Endothelial cell of umbilical vein (primary cell): ENCODE measurements at regions not wholly inside any gene's neighbourhood (a gene's known extent, or its start where the extent isn't known, plus 50 kb on each side); places are given as distances from the start of the nearest gene placed in this dataset.

Experiments used
- BruUV-seq: library from RNA; stranded (reverse); fragments of 400-500 nt; replicated peaks from 2 replicates; lab custom pipeline; 2021; lab: Mats Ljungman, UMichigan
- CTCF ChIA-PET: fragments of 300-600, 350-600 bp; sonication (Branson Sonifier 250); formaldehyde crosslinking; loops from one replicate; lab custom pipeline; 2021; ENCODE audit warnings: antibody characterized with exemption, inconsistent platforms; lab: Charles Lee
- POLR2A ChIA-PET: fragments of 300-600, 350-600 bp; sonication (Branson Sonifier 250); formaldehyde crosslinking; loops from one replicate; lab custom pipeline; 2021; ENCODE audit warnings: antibody characterized with exemption, inconsistent platforms; lab: Charles Lee
- DNase-seq: peaks from one replicate; pipeline ENCODE4 v3.0.0-alpha.2; 2011; ENCODE audit warnings: low read depth, low spot score
- FAIRE-seq: peaks from 2 replicates; lab custom pipeline; 2011; peaks lifted over from hg19 to GRCh38; lab: Jason Lieb, UNC
- H2AFZ ChIP-seq: 2 replicates; pipeline ENCODE4 v1.6.0; 2012; ENCODE audit warnings: low read depth, low read length, control low read depth, inconsistent platforms
- H3K27ac ChIP-seq: 2 replicates; pipeline ENCODE4 v1.5.1; 2011; ENCODE audit warnings: low read depth, mild to moderate bottlenecking, control low read depth, low read length, moderate library complexity; ENCODE audit not compliant: insufficient read depth
- H3K27me3 ChIP-seq, 2 experiments: 2 replicates each; pipeline versions ENCODE4 v1.6.0 to v1.6.1; 2011; ENCODE audit warnings: low read length in 2 of 2, mixed read lengths in 1 of 2; ENCODE audit not compliant: control insufficient read depth in 2 of 2, insufficient read depth in 2 of 2
- H3K36me3 ChIP-seq, 2 experiments: 2 replicates in 1 of 2; 3 replicates in 1 of 2; pipeline ENCODE4 v1.5.1; 2011; ENCODE audit warnings: low read length in 2 of 2, mild to moderate bottlenecking in 1 of 2, moderate library complexity in 1 of 2; ENCODE audit not compliant: control insufficient read depth in 2 of 2, insufficient read depth in 2 of 2; ENCODE audit errors: extremely low read depth in 1 of 2
- H3K4me1 ChIP-seq: 3 replicates; pipeline ENCODE4 v1.5.1; 2011; ENCODE audit warnings: mild to moderate bottlenecking, low read length; ENCODE audit not compliant: control insufficient read depth, insufficient read depth; ENCODE audit errors: extremely low read depth
- H3K4me2 ChIP-seq: 2 replicates; pipeline ENCODE4 v1.6.1; 2011; ENCODE audit warnings: low read length, control low read depth, mixed read lengths; ENCODE audit not compliant: insufficient read depth
- H3K4me3 ChIP-seq, 3 experiments: fragments of 200-600 bp in 1 of 3; sonication (generic), shearing (Covaris generic) in 1 of 3; replicated peaks in 1 of 3; 2 replicates each; pipeline ENCODE4 v1.5.1; 2011 to 2016; ENCODE audit warnings: control low read depth in 3 of 3, low read length in 3 of 3, mild to moderate bottlenecking in 2 of 3, inconsistent platforms in 1 of 3, low read depth in 1 of 3, moderate library complexity in 1 of 3; ENCODE audit not compliant: insufficient read depth in 1 of 3
- H3K79me2 ChIP-seq: 2 replicates; pipeline ENCODE4 v1.6.0; 2012; ENCODE audit warnings: low read length, inconsistent platforms; ENCODE audit not compliant: control insufficient read depth, insufficient read depth
- H3K9ac ChIP-seq: replicated peaks from 2 replicates; pipeline ENCODE3; 2011; ENCODE audit warnings: low read length, control low read depth; ENCODE audit not compliant: insufficient read depth; ENCODE audit errors: extremely low read depth
- H3K9me1 ChIP-seq: replicated peaks from 3 replicates; pipeline ENCODE4 v1.6.0; 2011; ENCODE audit warnings: mild to moderate bottlenecking, low read length; ENCODE audit not compliant: control insufficient read depth, insufficient read depth; ENCODE audit errors: extremely low read depth
- H3K9me3 ChIP-seq: replicated peaks from 2 replicates; pipeline ENCODE4 v1.5.1; 2012; ENCODE audit warnings: low read length, inconsistent platforms; ENCODE audit not compliant: control insufficient read depth, insufficient read depth
- H4K20me1 ChIP-seq: replicated peaks from 2 replicates; pipeline ENCODE3; 2011; ENCODE audit warnings: mild to moderate bottlenecking, low read length; ENCODE audit not compliant: control insufficient read depth, insufficient read depth; ENCODE audit errors: extremely low read depth
- EZH2 ChIP-seq: IDR thresholded peaks from 2 replicates; pipeline ENCODE4 v1.6.1; 2012; ENCODE audit warnings: borderline replicate concordance, low read depth, mild to moderate bottlenecking, moderate library complexity, low read length, inconsistent platforms; ENCODE audit not compliant: severe bottlenecking
- FOS ChIP-seq: IDR thresholded peaks from 2 replicates; pipeline ENCODE4 v1.6.1; 2011; ENCODE audit warnings: mild to moderate bottlenecking, low read length, moderate library complexity, borderline replicate concordance; ENCODE audit not compliant: insufficient read depth
- GATA2 ChIP-seq: IDR thresholded peaks from 2 replicates; pipeline ENCODE4 v1.7.0; 2011; ENCODE audit warnings: low read depth, mild to moderate bottlenecking, moderate library complexity, mixed read lengths, low read length; ENCODE audit not compliant: insufficient read length, insufficient read depth
- JUN ChIP-seq: IDR thresholded peaks from 2 replicates; pipeline ENCODE4 v1.6.1; 2011; ENCODE audit warnings: borderline replicate concordance, low read depth; ENCODE audit not compliant: insufficient read length, insufficient read depth
- MYC ChIP-seq: IDR thresholded peaks from one replicate; pipeline ENCODE4 v1.6.1; 2011; ENCODE audit warnings: mild to moderate bottlenecking, low read depth, low read length
- POLR2A ChIP-seq: IDR thresholded peaks from 2 replicates; pipeline ENCODE4 v1.6.1; 2012; ENCODE audit warnings: low read depth, mild to moderate bottlenecking, control low read depth, low read length
- POLR2AphosphoS5 ChIP-seq: IDR thresholded peaks from 2 replicates; pipeline ENCODE4 v1.6.1; 2012; ENCODE audit warnings: low read depth, mild to moderate bottlenecking, control low read depth, low read length, moderate library complexity; ENCODE audit not compliant: insufficient read depth
- dilution Hi-C: fragments of 300-500 bp; cut with MboI; formaldehyde crosslinking; loops from one replicate; pipeline ENCODE4 v1.15.0; 2019; ENCODE audit warnings: low sequenced_read_pairs; ENCODE audit not compliant: extremely low pct_ligation_motif_present
- intact Hi-C: fragments of 100-400 bp; cut with micrococcal nuclease; formaldehyde crosslinking; loops from one replicate; pipeline ENCODE4 v1.10.0; 2022
- TF ChIP-seq, protein P1 (sequence below): IDR thresholded peaks from 2 replicates; pipeline ENCODE4 v1.6.1; 2011; ENCODE audit not compliant: insufficient read depth, insufficient read length
- TF ChIP-seq, protein P2 (sequence below), 2 donors: IDR thresholded peaks; 1 replicate in 1 of 2; 2 replicates in 1 of 2; pipeline ENCODE4 v1.5.1; 2011; ENCODE audit warnings: low read length in 2 of 2, mild to moderate bottlenecking in 2 of 2, moderate library complexity in 2 of 2, control low read depth in 1 of 2, inconsistent platforms in 1 of 2, low read depth in 1 of 2; ENCODE audit not compliant: insufficient read depth in 1 of 2; ENCODE audit errors: extremely low read depth in 1 of 2

DNA sequence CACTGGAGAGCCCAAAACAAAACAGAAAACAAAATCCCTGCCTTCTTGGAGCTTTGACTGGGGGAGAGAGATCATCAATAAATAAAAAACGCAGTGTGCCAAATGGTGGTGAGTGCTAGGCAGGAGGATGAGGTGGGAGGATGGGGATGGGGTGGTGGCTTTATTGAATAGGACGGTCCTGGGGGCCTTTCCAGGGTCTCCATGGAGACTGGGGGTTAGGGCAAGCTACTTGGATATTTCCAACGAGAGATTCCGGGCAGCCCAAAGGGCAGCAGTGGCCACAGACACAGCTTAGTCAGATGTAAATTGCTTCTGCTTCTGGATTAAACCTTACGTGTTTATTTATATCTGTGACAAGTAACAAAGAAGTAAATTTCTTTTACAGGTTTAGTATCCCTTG lies 700.1 kb downstream of the QKI start:
- FAIRE-seq (no peak), DNase-seq (no peak)
- H3K9ac ChIP-seq: no peak overlapping the region
- no peak overlapping the region for H2AFZ ChIP-seq
- no TSS peak for BruUV-seq
- H3K36me3 ChIP-seq: no peaks in the 10 kb centered on the region
- TF ChIP-seq, protein P1, sequence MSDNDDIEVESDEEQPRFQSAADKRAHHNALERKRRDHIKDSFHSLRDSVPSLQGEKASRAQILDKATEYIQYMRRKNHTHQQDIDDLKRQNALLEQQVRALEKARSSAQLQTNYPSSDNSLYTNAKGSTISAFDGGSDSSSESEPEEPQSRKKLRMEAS: no peak
- no peak for TF ChIP-seq MYC
- no peak for TF ChIP-seq GATA2
- TF ChIP-seq, protein P2, sequence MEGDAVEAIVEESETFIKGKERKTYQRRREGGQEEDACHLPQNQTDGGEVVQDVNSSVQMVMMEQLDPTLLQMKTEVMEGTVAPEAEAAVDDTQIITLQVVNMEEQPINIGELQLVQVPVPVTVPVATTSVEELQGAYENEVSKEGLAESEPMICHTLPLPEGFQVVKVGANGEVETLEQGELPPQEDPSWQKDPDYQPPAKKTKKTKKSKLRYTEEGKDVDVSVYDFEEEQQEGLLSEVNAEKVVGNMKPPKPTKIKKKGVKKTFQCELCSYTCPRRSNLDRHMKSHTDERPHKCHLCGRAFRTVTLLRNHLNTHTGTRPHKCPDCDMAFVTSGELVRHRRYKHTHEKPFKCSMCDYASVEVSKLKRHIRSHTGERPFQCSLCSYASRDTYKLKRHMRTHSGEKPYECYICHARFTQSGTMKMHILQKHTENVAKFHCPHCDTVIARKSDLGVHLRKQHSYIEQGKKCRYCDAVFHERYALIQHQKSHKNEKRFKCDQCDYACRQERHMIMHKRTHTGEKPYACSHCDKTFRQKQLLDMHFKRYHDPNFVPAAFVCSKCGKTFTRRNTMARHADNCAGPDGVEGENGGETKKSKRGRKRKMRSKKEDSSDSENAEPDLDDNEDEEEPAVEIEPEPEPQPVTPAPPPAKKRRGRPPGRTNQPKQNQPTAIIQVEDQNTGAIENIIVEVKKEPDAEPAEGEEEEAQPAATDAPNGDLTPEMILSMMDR (IDR thresholded peaks at IDR 0.05; ENCODE audit: extremely low read depth in 1 of 2, insufficient read depth in 1 of 2, low read depth in 1 of 2, low read length in 2 of 2): no peak
- no peak overlapping the region for H3K4me2 ChIP-seq
- H3K4me3 ChIP-seq: no peak overlapping the region
- H3K27me3 ChIP-seq: no peaks in the 10 kb centered on the region
- H3K27ac ChIP-seq: no peak overlapping the region
- no peaks in the 10 kb centered on the region for H3K9me3 ChIP-seq
- intact Hi-C loops: no loop called here
- H3K4me1 ChIP-seq: peaks cover under 1% of the 10 kb centered on the region
- H3K9me1 ChIP-seq: no peaks in the 10 kb centered on the region
- POLR2A ChIA-PET: no interaction called here
- dilution Hi-C loops: no loop called here
- no peaks in the 10 kb centered on the region for H3K79me2 ChIP-seq
- CTCF ChIA-PET: no interaction called here
- H4K20me1 ChIP-seq: no peaks in the 10 kb centered on the region

GRCh38 chr6:164114051-164114450 lies 699.5 kb downstream of the QKI start:
- DNase-seq (no peak), FAIRE-seq (no peak)
- Histone ChIP-seq H4K20me1 (no peaks in the 10 kb centered on the region), H3K9ac (no peak overlapping the region), H3K4me3 (no peak overlapping the region), H3K9me1 (no peaks in the 10 kb centered on the region), H3K4me2 (no peak overlapping the region), H3K79me2 (no peaks in the 10 kb centered on the region), H3K27ac (no peak overlapping the region), H3K36me3 (no peaks in the 10 kb centered on the region), H3K27me3 (no peaks in the 10 kb centered on the region), H2AFZ (no peak overlapping the region), H3K4me1 (peaks cover 6% of the 10 kb centered on the region), H3K9me3 (no peaks in the 10 kb centered on the region)
- dilution Hi-C loops (no loop called here), intact Hi-C loops (no loop called here)
- ChIA-PET POLR2A (no interaction called here), CTCF (no interaction called here)
- TF ChIP-seq JUN (no peak), POLR2AphosphoS5 (no peak), POLR2A (no peak), EZH2 (no peak), MYC (no peak), FOS (no peak), GATA2 (no peak)
- TF ChIP-seq, protein P2 (IDR thresholded peaks at IDR 0.05; ENCODE audit: extremely low read depth in 1 of 2, insufficient read depth in 1 of 2, low read depth in 1 of 2, low read length in 2 of 2): no peak
- TF ChIP-seq, protein P1: no peak
- BruUV-seq: no TSS peak
